Spleen (tissue), 11 donors: ENCODE measurements at regions not wholly inside any gene's neighbourhood (a gene's known extent, or its start where the extent isn't known, plus 50 kb on each side); places are given as distances from the start of the nearest gene placed in this dataset.

Source experiments
- DNase-seq: peaks from one replicate; pipeline ENCODE4 v3.0.0-alpha.2; 2020
- H3K27ac ChIP-seq, 8 donors: fragments of 200-600 bp; sonication (generic) in 7 of 8; 1 replicate in 4 of 8; 2 replicates in 4 of 8; pipeline versions ENCODE4 v1.5.0 to v1.8.0; 2016 to 2021; ENCODE audit warnings: inconsistent platforms in 4 of 8, mild to moderate bottlenecking in 4 of 8, moderate library complexity in 1 of 8
- H3K27me3 ChIP-seq, 7 donors: fragments of 200-600 bp; sonication (generic) in 6 of 7; replicated peaks in 1 of 7; 1 replicate in 4 of 7; 2 replicates in 3 of 7; pipeline versions ENCODE4 v1.5.0 to v1.8.0; 2016 to 2021; ENCODE audit warnings: inconsistent platforms in 3 of 7, mild to moderate bottlenecking in 1 of 7
- H3K36me3 ChIP-seq, 6 donors: fragments of 200-600 bp; sonication (generic) in 5 of 6; 1 replicate in 4 of 6; 2 replicates in 2 of 6; pipeline versions ENCODE4 v1.5.0 to v1.8.0; 2016 to 2021; ENCODE audit warnings: inconsistent platforms in 2 of 6
- H3K4me1 ChIP-seq, 6 donors: fragments of 200-600 bp; sonication (generic) in 5 of 6; 1 replicate in 3 of 6; 2 replicates in 3 of 6; pipeline versions ENCODE4 v1.5.0 to v1.8.0; 2016 to 2021; ENCODE audit warnings: inconsistent platforms in 3 of 6
- H3K4me3 ChIP-seq, 8 donors: fragments of 200-600 bp; sonication (generic) in 7 of 8; 1 replicate in 4 of 8; 2 replicates in 4 of 8; pipeline versions ENCODE4 v1.5.0 to v1.8.0; 2016 to 2021; ENCODE audit warnings: inconsistent platforms in 4 of 8, mild to moderate bottlenecking in 4 of 8, moderate library complexity in 2 of 8
- H3K9me3 ChIP-seq, 8 donors: fragments of 200-600 bp; sonication (generic) in 7 of 8; 1 replicate in 4 of 8; 2 replicates in 4 of 8; pipeline versions ENCODE4 v1.5.0 to v1.8.0; 2016 to 2021; ENCODE audit warnings: inconsistent platforms in 4 of 8
- CTCF ChIP-seq, 11 experiments: fragments of 200-600 bp in 7 of 11; fragments of 450-650 bp in 4 of 11; sonication (generic) in 4 of 11; IDR thresholded peaks in 8 of 11; conservative IDR thresholded peaks in 3 of 11; 1 replicate in 7 of 11; 2 replicates in 4 of 11; pipeline versions ENCODE4 v1.4.0 to v1.8.0; 2016 to 2021; ENCODE audit warnings: antibody characterized with exemption in 11 of 11, inconsistent platforms in 4 of 11, mild to moderate bottlenecking in 1 of 11
- POLR2A ChIP-seq, 3 donors: fragments of 450-650 bp; IDR thresholded peaks; one replicate each; pipeline ENCODE4 v1.5.1; 2017; ENCODE audit warnings: antibody characterized with exemption in 3 of 3, mild to moderate bottlenecking in 1 of 3
- POLR2AphosphoS5 ChIP-seq, 3 donors: sonication (generic); formaldehyde crosslinking; IDR thresholded peaks; one replicate each; pipeline ENCODE4 v1.5.1; 2017; ENCODE audit warnings: antibody characterized with exemption in 3 of 3
- WGBS, 5 donors: extraction: QIAGEN DNeasy Blood & Tissue Kit in 3 of 5; methylation state at CpG; one replicate each; pipeline versions ENCODE4 v1.1.5 to v1.1.7; 2013 to 2018; 5-methylcytosine and 5-hydroxymethylcytosine counted together
- intact Hi-C: fragments of 100-400 bp; cut with DNase I; formaldehyde crosslinking; loops from one replicate; pipeline ENCODE4 v1.15.0; 2023; ENCODE audit warnings: low total_unique reads
- donor health status: healthy with polysubstance abuse.
- donor health status: DM: no; HTN: no; CAD: no; lungs with moderate emphysema.
- donor health status: DM: no; HTN: no; CAD: no.
- donor health status: Bipolar disorder and iron deficiency.
- donor health status: healthy.
- donor health status: DM: no; HTN: no; CAD: no.
- donor health status: DM: yes; HTN: yes; CAD: no.

GRCh38 chr17:71855010-71855409, 265.8 kb upstream of the SOX9 start:
- peaks cover 0 to 4% (median 0%) of the 10 kb centered on the region in 8 donors for H3K9me3 ChIP-seq
- H3K27ac ChIP-seq = no peak overlapping the region
- WGBS, 5 donors = 57 to 81% (median 75%) methylated on average over 4 of the region's 4 CpGs
- no peaks in the 10 kb centered on the region for H3K4me1 ChIP-seq
- no peaks in the 10 kb centered on the region for H3K27me3 ChIP-seq
- DNase-seq = no peak
- H3K36me3 ChIP-seq = no peaks in the 10 kb centered on the region
- TF ChIP-seq POLR2A (IDR thresholded peaks at IDR 0.05) (no peak), CTCF (IDR thresholded peaks at IDR 0.05 in 8 of 11, conservative IDR thresholded peaks at IDR 0.05 in 3 of 11) (no peak), POLR2AphosphoS5 (IDR thresholded peaks at IDR 0.05) (no peak)
- H3K4me3 ChIP-seq = no peak overlapping the region
- intact Hi-C loops = no loop called here

DNA sequence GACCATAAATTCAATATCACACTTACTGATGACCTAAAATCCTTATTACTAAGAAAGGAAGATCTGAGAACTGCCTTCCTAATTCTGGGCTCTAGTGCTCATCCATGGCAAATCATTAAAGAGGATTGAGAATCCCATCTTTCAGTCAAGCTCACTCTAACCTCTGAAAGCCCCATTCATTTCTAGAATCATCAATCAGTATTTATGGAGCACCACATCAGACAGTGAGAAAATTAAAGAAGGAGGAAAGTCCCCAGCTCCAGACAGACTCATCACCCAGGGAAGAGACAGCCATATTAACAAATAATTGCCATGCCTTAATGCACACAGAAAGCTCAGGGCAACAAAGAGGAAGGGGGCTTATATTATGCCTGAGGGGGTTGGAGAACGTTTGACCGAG, 256.1 kb upstream of the SOX9 start:
- no peaks in the 10 kb centered on the region for H3K9me3 ChIP-seq
- 60 to 73% (median 66%) methylated on average over 2 of the region's 2 CpGs for WGBS, 5 donors
- no peak for DNase-seq

GRCh38 chr17:71866095-71866494, 254.7 kb upstream of the SOX9 start:
- WGBS, 5 donors = 79 to 90% (median 85%) methylated on average over 7 of the region's 7 CpGs
- Histone ChIP-seq H3K36me3 (no peaks in the 10 kb centered on the region), H3K27ac (no peak overlapping the region), H3K4me3 (no peak overlapping the region), H3K9me3 (no peaks in the 10 kb centered on the region), H3K27me3 (no peaks in the 10 kb centered on the region), H3K4me1 (no peaks in the 10 kb centered on the region)
- intact Hi-C loops = no loop called here
- DNase-seq = no peak
- TF ChIP-seq POLR2A (IDR thresholded peaks at IDR 0.05) = no peak

More for the DNA sequence above, 256.1 kb upstream of the SOX9 start:
- Histone ChIP-seq H3K4me1 (no peaks in the 10 kb centered on the region), H3K36me3 (no peaks in the 10 kb centered on the region), H3K27me3 (no peaks in the 10 kb centered on the region), H3K27ac (no peak overlapping the region), H3K4me3 (no peak overlapping the region)
- no peak for TF ChIP-seq CTCF (IDR thresholded peaks at IDR 0.05 in 8 of 11, conservative IDR thresholded peaks at IDR 0.05 in 3 of 11)
- intact Hi-C loops = no loop called here

- Histone ChIP-seq H3K4me1 (no peaks in the 10 kb centered on the region), H3K27ac (no peak overlapping the region), H3K4me3 (no peak overlapping the region), H3K9me3 (no peaks in the 10 kb centered on the region), H3K36me3 (no peaks in the 10 kb centered on the region), H3K27me3 (no peaks in the 10 kb centered on the region)
- TF ChIP-seq CTCF (IDR thresholded peaks at IDR 0.05 in 8 of 11, conservative IDR thresholded peaks at IDR 0.05 in 3 of 11) (no peak), POLR2AphosphoS5 (IDR thresholded peaks at IDR 0.05) (no peak), POLR2A (IDR thresholded peaks at IDR 0.05) (no peak)
- no peak for DNase-seq
- intact Hi-C loops = no loop called here
- 57 to 76% (median 70%) methylated on average over 4 of the region's 4 CpGs for WGBS, 5 donors
Observed at GRCh38 chr17:71869293-71869692, 251.5 kb upstream of the SOX9 start.

DNA sequence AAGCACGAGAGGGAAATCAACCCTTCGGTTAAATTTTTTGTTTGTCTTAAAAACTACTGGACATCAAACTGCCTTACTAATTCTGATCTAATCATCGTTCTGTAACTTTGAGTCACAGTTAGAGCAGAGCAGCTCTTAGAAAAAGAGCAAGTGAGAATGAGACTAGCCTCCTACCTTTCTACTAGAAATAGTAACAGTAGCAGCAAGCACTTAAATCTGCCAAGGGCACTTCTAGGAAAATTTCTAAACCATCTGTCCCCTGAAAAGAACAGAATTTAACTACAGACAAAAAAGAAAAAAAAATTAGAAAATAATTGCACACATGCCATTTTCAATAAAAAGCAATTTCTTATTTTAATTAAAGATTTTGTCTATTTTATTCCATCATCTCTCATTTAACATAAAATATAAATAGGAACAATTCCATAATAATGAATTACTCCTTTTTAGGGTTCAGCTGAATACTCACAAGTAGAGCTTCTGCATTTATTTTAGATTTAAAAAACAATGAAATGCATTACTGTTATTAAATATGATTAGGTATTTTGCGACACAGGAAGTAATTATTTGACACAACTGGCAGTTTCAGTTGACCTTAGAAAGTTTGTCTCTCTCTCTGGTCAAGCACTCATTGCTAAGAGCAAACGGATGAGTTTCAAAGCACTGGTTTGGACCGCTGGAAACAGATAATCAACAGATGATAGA, 250.8 kb upstream of the SOX9 start:
- H3K36me3 ChIP-seq = no peaks in the 10 kb centered on the region
- intact Hi-C loops = no loop called here
- H3K27me3 ChIP-seq = no peaks in the 10 kb centered on the region
- no peak overlapping the region for H3K27ac ChIP-seq
- H3K4me3 ChIP-seq = no peak overlapping the region
- 60 to 64% (median 63%) methylated on average over 6 of the region's 6 CpGs for WGBS, 5 donors
- DNase-seq = no peak
- no peaks in the 10 kb centered on the region for H3K9me3 ChIP-seq
- TF ChIP-seq CTCF (IDR thresholded peaks at IDR 0.05 in 8 of 11, conservative IDR thresholded peaks at IDR 0.05 in 3 of 11) (no peak), POLR2A (IDR thresholded peaks at IDR 0.05) (no peak), POLR2AphosphoS5 (IDR thresholded peaks at IDR 0.05) (no peak)
- no peaks in the 10 kb centered on the region for H3K4me1 ChIP-seq
